LNCaP clone FGC (cell line): ENCODE measurements at regions not wholly inside any gene's neighbourhood (a gene's known extent, or its start where the extent isn't known, plus 50 kb on each side); places are given as distances from the start of the nearest gene placed in this dataset.

Experiments
- DNase-seq: peaks from one replicate; pipeline ENCODE4 v3.0.0-alpha.2; 2011; ENCODE audit warnings: low read depth
- H3K4me3 ChIP-seq: 2 replicates; pipeline ENCODE4 v1.5.1; 2011; ENCODE audit warnings: mild to moderate bottlenecking, low read depth, low read length, control low read depth
- TF ChIP-seq, protein P1 (sequence below): IDR thresholded peaks from 2 replicates; pipeline ENCODE4 v1.5.1; 2012; ENCODE audit warnings: mild to moderate bottlenecking; ENCODE audit not compliant: control insufficient read depth, insufficient read depth; ENCODE audit errors: extremely low read depth

DNA sequence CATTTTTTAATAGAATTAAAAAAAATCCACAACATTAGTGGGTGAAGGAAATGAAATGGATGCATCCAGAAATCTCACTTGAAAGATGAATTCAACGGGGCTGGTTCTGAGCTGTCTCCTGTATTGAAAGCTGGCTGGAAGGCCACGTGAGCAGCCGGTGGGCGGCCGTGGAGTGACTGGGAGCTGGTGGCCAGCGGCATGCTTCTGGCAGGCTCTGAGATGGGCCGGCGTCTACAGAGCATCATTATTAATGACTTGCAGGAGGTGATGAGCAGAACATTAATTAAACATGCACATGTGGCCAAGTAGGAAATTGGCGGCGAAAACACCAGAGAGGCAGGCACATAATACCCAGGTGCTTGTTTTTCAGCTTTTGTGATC, 115.6 kb upstream of the LMO4 start:
- TF ChIP-seq, protein P1, sequence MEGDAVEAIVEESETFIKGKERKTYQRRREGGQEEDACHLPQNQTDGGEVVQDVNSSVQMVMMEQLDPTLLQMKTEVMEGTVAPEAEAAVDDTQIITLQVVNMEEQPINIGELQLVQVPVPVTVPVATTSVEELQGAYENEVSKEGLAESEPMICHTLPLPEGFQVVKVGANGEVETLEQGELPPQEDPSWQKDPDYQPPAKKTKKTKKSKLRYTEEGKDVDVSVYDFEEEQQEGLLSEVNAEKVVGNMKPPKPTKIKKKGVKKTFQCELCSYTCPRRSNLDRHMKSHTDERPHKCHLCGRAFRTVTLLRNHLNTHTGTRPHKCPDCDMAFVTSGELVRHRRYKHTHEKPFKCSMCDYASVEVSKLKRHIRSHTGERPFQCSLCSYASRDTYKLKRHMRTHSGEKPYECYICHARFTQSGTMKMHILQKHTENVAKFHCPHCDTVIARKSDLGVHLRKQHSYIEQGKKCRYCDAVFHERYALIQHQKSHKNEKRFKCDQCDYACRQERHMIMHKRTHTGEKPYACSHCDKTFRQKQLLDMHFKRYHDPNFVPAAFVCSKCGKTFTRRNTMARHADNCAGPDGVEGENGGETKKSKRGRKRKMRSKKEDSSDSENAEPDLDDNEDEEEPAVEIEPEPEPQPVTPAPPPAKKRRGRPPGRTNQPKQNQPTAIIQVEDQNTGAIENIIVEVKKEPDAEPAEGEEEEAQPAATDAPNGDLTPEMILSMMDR = no peak
- no peak overlapping the region for H3K4me3 ChIP-seq
- no peak for DNase-seq

DNA sequence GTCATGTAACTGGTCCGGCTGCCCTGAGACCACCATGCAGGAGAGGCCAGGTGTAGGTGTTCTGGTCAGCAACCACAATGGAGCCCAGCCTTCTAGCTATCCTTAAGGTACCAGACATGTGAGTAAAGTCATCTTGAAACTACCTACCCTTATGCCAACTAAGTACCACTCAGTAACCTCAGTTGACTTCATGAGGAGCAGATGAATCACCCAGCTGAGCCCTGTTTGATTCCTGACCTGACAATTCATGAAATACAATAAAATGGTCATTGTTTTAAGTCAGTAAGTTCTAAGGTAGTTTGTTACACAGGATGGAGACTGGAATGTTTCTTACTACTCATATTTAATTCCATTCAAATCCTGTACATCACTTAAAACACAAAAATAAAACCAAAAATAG, 113.1 kb upstream of the LMO4 start:
- H3K4me3 ChIP-seq = no peak overlapping the region
- DNase-seq = no peak
- TF ChIP-seq, protein P1 = no peak

DNA sequence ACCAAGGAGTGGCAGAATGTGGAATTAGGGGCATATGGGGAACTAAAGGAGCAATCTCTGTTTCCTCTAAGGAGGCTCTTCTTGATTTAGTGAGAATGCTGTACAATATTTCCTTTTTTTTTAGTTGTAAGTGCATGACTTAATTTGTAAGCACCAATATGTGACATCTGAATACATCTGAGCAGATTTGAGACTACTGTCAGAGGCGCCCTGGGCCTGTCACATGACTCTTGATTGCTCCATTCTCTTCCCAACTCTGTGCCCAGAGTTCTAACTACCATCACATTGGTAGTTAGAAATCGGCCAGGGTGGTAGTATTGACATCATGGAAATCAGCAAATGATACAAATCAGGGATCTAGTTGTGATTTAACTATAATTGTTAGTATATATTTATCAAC, 110.1 kb upstream of the LMO4 start:
- DNase-seq = no peak
- TF ChIP-seq, protein P1 = no peak
- H3K4me3 ChIP-seq = no peak overlapping the region

DNA sequence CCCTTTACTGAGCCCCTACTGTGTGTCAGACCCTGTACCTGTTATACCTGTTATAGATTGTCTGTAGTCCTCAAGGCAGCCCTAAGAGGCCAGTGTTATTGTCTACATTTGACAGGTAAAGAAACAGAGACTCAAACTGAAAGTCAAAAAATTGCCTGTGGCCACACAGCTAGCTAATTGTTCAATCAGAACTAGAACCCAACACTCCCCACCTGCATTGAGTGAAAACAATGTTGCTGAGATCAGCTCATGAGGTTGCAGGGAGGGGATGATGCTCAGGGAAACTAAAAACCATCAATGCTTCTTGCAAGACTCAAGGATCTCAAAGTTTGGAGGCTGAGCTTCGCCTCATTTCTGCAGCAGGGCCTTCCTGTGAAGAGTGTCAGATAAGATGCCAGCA, 109.5 kb upstream of the LMO4 start:
- TF ChIP-seq, protein P1 = no peak
- no peak overlapping the region for H3K4me3 ChIP-seq
- DNase-seq = no peak

DNA sequence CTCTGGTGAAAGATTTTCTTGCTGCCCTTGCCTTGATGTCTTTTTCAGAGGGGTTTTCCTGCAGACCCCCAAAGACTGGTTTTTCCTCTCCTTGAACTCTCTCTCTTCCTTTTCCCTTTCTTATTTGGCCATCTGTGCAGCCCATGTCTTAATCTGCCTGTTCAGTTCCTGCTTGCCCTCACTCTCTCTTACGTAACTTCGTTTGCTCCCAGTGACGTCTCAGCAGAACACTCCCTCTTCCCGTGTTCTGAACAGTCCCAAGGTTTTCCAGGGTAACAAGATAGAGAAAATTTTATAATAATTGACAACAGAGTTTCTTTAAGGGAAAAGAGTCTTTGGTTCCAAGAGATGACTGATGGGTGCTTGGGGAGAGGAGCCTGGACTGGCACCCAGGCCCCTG, 109.1 kb upstream of the LMO4 start:
- DNase-seq = no peak
- H3K4me3 ChIP-seq = no peak overlapping the region
- TF ChIP-seq, protein P1 = no peak

DNA sequence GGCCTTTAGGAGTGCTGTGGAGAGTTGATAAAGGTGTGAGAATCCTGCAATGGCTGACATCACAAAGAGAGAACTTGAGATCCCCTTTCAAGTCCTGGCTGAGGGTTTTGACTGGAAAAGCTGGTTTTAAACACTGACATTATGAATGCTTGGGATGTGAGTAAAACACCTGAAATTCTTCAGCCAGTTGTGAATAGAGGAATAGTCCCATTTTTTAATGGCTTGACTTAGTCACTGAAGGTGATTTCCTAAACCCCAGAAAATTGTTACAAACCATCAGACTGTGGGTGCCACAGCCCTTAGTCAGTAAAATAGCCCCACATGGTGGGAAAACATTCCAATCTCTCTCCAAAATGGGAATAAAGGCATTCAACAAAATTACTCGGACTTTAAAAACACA, 107.7 kb upstream of the LMO4 start:
- no peak for DNase-seq
- TF ChIP-seq, protein P1 = no peak

DNA sequence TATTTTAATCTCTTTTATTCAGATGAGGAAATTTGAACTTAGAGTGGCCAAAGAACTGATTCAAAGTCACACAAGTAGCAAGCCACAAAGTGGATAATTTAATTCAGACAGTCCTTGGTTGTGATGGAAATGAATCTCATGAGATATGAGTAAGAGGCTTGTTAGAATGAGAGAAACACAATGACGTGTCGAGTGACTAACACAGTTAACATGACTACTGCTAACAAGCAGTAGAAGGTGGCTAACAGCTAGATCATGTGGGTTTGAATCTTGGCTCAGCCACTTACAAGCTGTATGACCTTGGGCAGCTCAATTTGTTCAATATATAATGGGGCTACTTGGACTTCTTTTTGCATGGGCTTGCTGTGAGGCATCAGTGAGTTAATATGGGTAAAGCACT, 104.5 kb upstream of the LMO4 start:
- no peak for DNase-seq
- no peak overlapping the region for H3K4me3 ChIP-seq
- TF ChIP-seq, protein P1 = no peak

More for the DNA sequence above, 107.7 kb upstream of the LMO4 start:
- H3K4me3 ChIP-seq = no peak overlapping the region
